SK-N-SH (cell line): ENCODE measurements at regions not wholly inside any gene's neighbourhood (a gene's known extent, or its start where the extent isn't known, plus 50 kb on each side); places are given as distances from the start of the nearest gene placed in this dataset.
"Not testable (repeated sequence)": the region's sequence is repeated elsewhere in the genome, so short reads cannot be mapped to it uniquely, and the experiment has no call there.

Experiments
- CTCF ChIA-PET: fragments of 300-600, 350-600 bp; formaldehyde crosslinking; extraction: SDS; loops from one replicate; lab custom pipeline; 2021; lab: Yijun Ruan, JAX
- POLR2A ChIA-PET: fragments of 350-600 bp; sonication (Branson Sonifier 250); formaldehyde crosslinking; extraction: SDS; loops from one replicate; lab custom pipeline; 2020; ENCODE audit warnings: antibody characterized with exemption, inconsistent platforms; lab: Yijun Ruan, JAX
- DNase-seq: peaks from one replicate; pipeline ENCODE4 v3.0.0; 2012
- H2AFZ ChIP-seq: fragments of 200-600 bp; sonication (generic); 2 replicates; pipeline ENCODE4 v1.8.1; 2016; ENCODE audit warnings: antibody characterized with exemption, mild to moderate bottlenecking, low read depth
- H3F3A ChIP-seq: fragments of 200-600 bp; sonication (generic); replicated peaks from 2 replicates; pipeline ENCODE3; 2016; ENCODE audit warnings: antibody characterized with exemption, mild to moderate bottlenecking; ENCODE audit not compliant: insufficient read depth
- H3K27ac ChIP-seq, 2 experiments: fragments of 200-500 bp in 1 of 2; fragments of 200-600 bp in 1 of 2; sonication (Bioruptor generic) in 1 of 2; sonication (generic), shearing (Covaris generic) in 1 of 2; 2 replicates each; pipeline versions ENCODE4 v1.5.1 to v1.6.1; 2014 to 2016; ENCODE audit warnings: low read depth in 2 of 2, inconsistent platforms in 1 of 2, low read length in 1 of 2, mild to moderate bottlenecking in 1 of 2, mixed read lengths in 1 of 2
- H3K27me3 ChIP-seq: fragments of 200-600 bp; sonication (generic), shearing (Covaris generic); 2 replicates; pipeline ENCODE4 v1.6.1; 2016; ENCODE audit warnings: mixed run types; ENCODE audit not compliant: insufficient read depth
- H3K36me3 ChIP-seq, 2 experiments: fragments of 200-500 bp in 1 of 2; fragments of 200-600 bp in 1 of 2; sonication (Bioruptor generic) in 1 of 2; sonication (generic) in 1 of 2; replicated peaks in 1 of 2; 2 replicates each; pipeline versions ENCODE3 to v1.5.1; 2014 to 2016; ENCODE audit warnings: low read length in 1 of 2, mild to moderate bottlenecking in 1 of 2; ENCODE audit not compliant: insufficient read depth in 2 of 2, control insufficient read depth in 1 of 2
- H3K4me1 ChIP-seq, 2 experiments: fragments of 200-500 bp in 1 of 2; fragments of 200-600 bp in 1 of 2; sonication (Bioruptor generic) in 1 of 2; sonication (generic), shearing (Covaris generic) in 1 of 2; 2 replicates each; pipeline versions ENCODE4 v1.5.1 to v1.6.1; 2014 to 2016; ENCODE audit warnings: low read depth in 1 of 2, low read length in 1 of 2, mixed run types in 1 of 2; ENCODE audit not compliant: insufficient read depth in 2 of 2, control insufficient read depth in 1 of 2
- H3K4me2 ChIP-seq: fragments of 200-600 bp; sonication (generic), shearing (Covaris generic); 2 replicates; pipeline ENCODE4 v1.6.1; 2017; ENCODE audit warnings: mixed run types
- H3K4me3 ChIP-seq, 2 experiments: fragments of 200-500 bp in 1 of 2; fragments of 200-600 bp in 1 of 2; sonication (Bioruptor generic) in 1 of 2; sonication (generic), shearing (Covaris generic) in 1 of 2; 2 replicates each; pipeline versions ENCODE4 v1.5.1 to v1.8.1; 2014 to 2016; ENCODE audit warnings: low read depth in 2 of 2, inconsistent platforms in 1 of 2, low read length in 1 of 2, mild to moderate bottlenecking in 1 of 2, mixed read lengths in 1 of 2, moderate library complexity in 1 of 2
- H3K79me2 ChIP-seq: fragments of 200-600 bp; sonication (generic); 2 replicates; pipeline ENCODE4 v1.8.1; 2017; ENCODE audit warnings: mild to moderate bottlenecking; ENCODE audit not compliant: insufficient read depth
- H3K9ac ChIP-seq: fragments of 200-600 bp; sonication (generic); 2 replicates; pipeline ENCODE4 v1.6.1; 2017; ENCODE audit warnings: mixed run types
- H3K9me2 ChIP-seq: fragments of 200-600 bp; sonication (generic); 2 replicates; pipeline ENCODE4 v1.6.1; 2017; ENCODE audit warnings: mixed run types
- H3K9me3 ChIP-seq: fragments of 200-600 bp; sonication (generic); 2 replicates; pipeline ENCODE4 v1.6.1; 2017; ENCODE audit warnings: mixed run types, mild to moderate bottlenecking, moderate library complexity
- H4K20me1 ChIP-seq: fragments of 200-600 bp; sonication (generic); 2 replicates; pipeline ENCODE4 v1.6.1; 2017; ENCODE audit warnings: mild to moderate bottlenecking, mixed run types; ENCODE audit not compliant: insufficient read depth
- CHD2 ChIP-seq: fragments of 150-350 bp; IDR thresholded peaks from 2 replicates; pipeline ENCODE4 v1.6.1; 2018; ENCODE audit warnings: low read length; ENCODE audit not compliant: partially characterized antibody
- EZH2phosphoT487 ChIP-seq: fragments of 200-600 bp; sonication (generic); IDR thresholded peaks from 2 replicates; pipeline ENCODE4 v1.6.1; 2017; ENCODE audit warnings: low read depth, mixed run types, mild to moderate bottlenecking, antibody characterized with exemption, moderate library complexity, borderline replicate concordance
- FOXM1 ChIP-seq: IDR thresholded peaks from 2 replicates; pipeline ENCODE4 v1.4.0; 2012; ENCODE audit warnings: low read depth, mild to moderate bottlenecking
- GABPA ChIP-seq: IDR thresholded peaks from 2 replicates; pipeline ENCODE4 v1.4.0; 2012; ENCODE audit warnings: low read depth, mild to moderate bottlenecking
- NFIC ChIP-seq: IDR thresholded peaks from 2 replicates; pipeline ENCODE4 v1.4.0; 2012; ENCODE audit warnings: borderline replicate concordance
- RFX5 ChIP-seq: IDR thresholded peaks from 2 replicates; pipeline ENCODE4 v1.6.1; 2012; ENCODE audit warnings: mild to moderate bottlenecking, improper control_type of control experiment, low read length
- TCF12 ChIP-seq: IDR thresholded peaks from 2 replicates; pipeline ENCODE4 v1.4.0; 2012
- YY1 ChIP-seq: IDR thresholded peaks from 2 replicates; pipeline ENCODE4 v1.4.0; 2012; ENCODE audit warnings: low read depth, mild to moderate bottlenecking
- WGBS: methylation state at CpG from one replicate; pipeline ENCODE4 v1.1.6; 2017; ENCODE audit warnings: low lambda C conversion rate; 5-methylcytosine and 5-hydroxymethylcytosine counted together
- TF ChIP-seq, protein P1 (sequence below): IDR thresholded peaks from 2 replicates; pipeline ENCODE4 v1.6.1; 2012; ENCODE audit warnings: mild to moderate bottlenecking, low read depth, low read length, moderate library complexity

DNA sequence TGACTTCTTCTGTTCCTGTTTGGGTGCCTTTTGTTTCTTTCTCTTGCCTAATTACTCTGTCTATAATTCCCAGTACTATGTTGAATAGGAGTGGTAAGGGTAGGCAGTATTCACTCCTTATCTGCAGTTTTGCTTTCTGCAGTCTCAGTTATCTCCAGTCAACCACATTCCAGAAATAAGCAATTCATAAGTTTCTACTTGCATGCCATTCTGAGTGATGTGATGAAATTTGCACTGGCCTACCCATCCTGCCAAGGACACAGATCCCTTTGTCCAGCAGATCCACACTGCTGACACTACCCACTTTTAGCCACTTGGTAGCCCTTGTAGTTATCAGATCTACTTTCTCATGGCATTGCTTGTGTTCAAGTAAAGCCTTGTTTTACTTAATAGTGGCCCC lies 971.6 kb upstream of the INTU start (continued):
- TF ChIP-seq, protein P1, sequence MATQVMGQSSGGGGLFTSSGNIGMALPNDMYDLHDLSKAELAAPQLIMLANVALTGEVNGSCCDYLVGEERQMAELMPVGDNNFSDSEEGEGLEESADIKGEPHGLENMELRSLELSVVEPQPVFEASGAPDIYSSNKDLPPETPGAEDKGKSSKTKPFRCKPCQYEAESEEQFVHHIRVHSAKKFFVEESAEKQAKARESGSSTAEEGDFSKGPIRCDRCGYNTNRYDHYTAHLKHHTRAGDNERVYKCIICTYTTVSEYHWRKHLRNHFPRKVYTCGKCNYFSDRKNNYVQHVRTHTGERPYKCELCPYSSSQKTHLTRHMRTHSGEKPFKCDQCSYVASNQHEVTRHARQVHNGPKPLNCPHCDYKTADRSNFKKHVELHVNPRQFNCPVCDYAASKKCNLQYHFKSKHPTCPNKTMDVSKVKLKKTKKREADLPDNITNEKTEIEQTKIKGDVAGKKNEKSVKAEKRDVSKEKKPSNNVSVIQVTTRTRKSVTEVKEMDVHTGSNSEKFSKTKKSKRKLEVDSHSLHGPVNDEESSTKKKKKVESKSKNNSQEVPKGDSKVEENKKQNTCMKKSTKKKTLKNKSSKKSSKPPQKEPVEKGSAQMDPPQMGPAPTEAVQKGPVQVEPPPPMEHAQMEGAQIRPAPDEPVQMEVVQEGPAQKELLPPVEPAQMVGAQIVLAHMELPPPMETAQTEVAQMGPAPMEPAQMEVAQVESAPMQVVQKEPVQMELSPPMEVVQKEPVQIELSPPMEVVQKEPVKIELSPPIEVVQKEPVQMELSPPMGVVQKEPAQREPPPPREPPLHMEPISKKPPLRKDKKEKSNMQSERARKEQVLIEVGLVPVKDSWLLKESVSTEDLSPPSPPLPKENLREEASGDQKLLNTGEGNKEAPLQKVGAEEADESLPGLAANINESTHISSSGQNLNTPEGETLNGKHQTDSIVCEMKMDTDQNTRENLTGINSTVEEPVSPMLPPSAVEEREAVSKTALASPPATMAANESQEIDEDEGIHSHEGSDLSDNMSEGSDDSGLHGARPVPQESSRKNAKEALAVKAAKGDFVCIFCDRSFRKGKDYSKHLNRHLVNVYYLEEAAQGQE, result no peak

DNA sequence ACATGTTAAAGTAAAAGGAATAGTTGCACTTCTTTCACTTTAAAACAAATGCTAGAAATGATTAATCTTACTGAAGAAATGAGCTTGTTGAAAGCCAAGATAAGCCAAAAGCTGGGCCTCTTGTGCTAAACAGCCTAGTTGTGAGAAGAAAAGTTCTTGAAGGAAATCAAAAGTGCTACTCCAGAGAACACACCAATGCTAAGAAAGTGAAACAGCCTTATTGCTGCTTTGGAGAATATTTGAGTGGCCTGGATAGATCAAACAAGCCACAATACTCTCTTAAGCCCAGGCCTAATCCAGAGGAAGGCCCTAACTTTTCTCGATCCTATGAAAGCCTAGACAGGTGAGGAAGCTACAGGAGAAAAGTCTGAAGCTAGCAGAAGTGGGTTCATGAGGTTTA lies 967.9 kb upstream of the INTU start:
- H3K27me3 ChIP-seq, result no peaks in the 10 kb centered on the region
- no peaks in the 10 kb centered on the region for H3K9me2 ChIP-seq
- no peak overlapping the region for H3K4me3 ChIP-seq
- no peak overlapping the region for H3K4me2 ChIP-seq
- H3K36me3 ChIP-seq, result no peaks in the 10 kb centered on the region
- H3K27ac ChIP-seq, result no peak overlapping the region
- 27% methylated on average over 1 of the region's 1 CpG for whole genome bisulfite sequencing
- no peaks in the 10 kb centered on the region for H3K4me1 ChIP-seq
- no peaks in the 10 kb centered on the region for H3K79me2 ChIP-seq
- H3F3A ChIP-seq, result no peaks in the 10 kb centered on the region
- H2AFZ ChIP-seq, result 0 out of 2 replicates have a peak overlapping the region, but pooled peaks have one; percentile 16
- ChIA-PET CTCF (interaction anchor here (0.5 kb wide), 1 partner anchor 287 kb away, joined by 3 read pairs; no protein-coding TSS in a partner anchor), POLR2A (no interaction called here)
- no peak for DNase-seq
- H3K9me3 ChIP-seq, result no peaks in the 10 kb centered on the region
- TF ChIP-seq CHD2 (no peak), TCF12 (no peak), RFX5 (no peak), YY1 (no peak), EZH2phosphoT487 (no peak), NFIC (no peak), GABPA (no peak), FOXM1 (no peak)
- H3K9ac ChIP-seq, result no peak overlapping the region
- H4K20me1 ChIP-seq, result no peaks in the 10 kb centered on the region

DNA sequence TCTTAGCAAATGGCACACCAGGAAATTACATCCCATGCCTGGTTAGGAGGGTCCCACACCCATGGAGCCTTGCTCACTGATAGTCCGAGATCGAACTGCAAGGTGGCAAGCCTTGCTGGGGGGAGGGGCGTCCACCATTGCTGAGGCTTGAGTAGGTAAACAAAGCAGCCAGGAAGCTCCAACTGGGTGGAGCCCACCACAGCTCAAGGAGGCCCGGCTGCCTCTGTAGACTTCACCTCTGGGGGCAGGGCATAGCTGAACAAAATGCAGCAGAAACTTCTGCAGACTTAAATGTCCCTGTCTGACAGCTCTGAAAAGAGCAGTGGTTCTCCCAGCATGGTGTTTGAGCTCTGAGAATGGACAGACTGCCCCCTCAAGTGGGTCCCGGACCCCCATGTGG lies 962.7 kb upstream of the INTU start:
- H3K4me1 ChIP-seq, H3K4me2 ChIP-seq, H3K36me3 ChIP-seq, POLR2A ChIA-PET, H2AFZ ChIP-seq, DNase-seq, H3F3A ChIP-seq, H3K9ac ChIP-seq, CTCF ChIA-PET, H3K9me2 ChIP-seq, H3K4me3 ChIP-seq, H3K27me3 ChIP-seq, H3K27ac ChIP-seq, H3K9me3 ChIP-seq, H4K20me1 ChIP-seq, H3K79me2 ChIP-seq: not testable (repeated sequence)
- 52% methylated on average over 4 of the region's 5 CpGs for WGBS
